ENCODE measurements at regions not wholly inside any gene's neighbourhood (a gene's known extent, or its start where the extent isn't known, plus 50 kb on each side); places are given as distances from the start of the nearest gene placed in this dataset.

DNA sequence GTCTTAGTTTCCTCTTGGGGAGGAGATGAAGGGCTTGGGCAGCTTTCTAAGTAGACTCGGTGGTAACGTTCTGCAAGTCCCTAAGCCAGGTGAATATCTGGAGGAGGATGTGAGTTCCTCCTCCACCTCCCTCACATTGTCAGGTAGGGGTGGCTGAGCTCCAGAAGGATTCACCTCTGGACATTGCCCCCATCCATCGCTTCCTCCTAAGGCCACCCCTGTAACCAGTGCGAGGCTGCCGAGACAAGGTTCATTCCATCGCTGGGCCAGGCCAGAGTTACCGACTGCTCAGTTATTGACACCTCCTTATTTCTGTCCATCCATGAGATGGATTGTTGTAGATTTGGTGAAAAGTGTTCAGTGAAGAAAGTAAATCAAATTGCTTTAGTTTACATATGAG, 334.1 kb upstream of the KLF6 start:
- Histone ChIP-seq H3K36me3 (ENCODE audit: control insufficient read depth, insufficient read depth, low read length) (no peaks in the 10 kb centered on the region), H3K9me3 (ENCODE audit: control insufficient read depth, low read length) (no peaks in the 10 kb centered on the region), H3K4me3 (ENCODE audit: low read length) (no peak overlapping the region), H3K27me3 (ENCODE audit: control insufficient read depth, insufficient read depth, low read length) (no peaks in the 10 kb centered on the region), H3K9ac (ENCODE audit: low read length) (no peak overlapping the region), H3K4me1 (ENCODE audit: control insufficient read depth, insufficient read depth, low read length) (peaks cover 18% of the 10 kb centered on the region)

DNA sequence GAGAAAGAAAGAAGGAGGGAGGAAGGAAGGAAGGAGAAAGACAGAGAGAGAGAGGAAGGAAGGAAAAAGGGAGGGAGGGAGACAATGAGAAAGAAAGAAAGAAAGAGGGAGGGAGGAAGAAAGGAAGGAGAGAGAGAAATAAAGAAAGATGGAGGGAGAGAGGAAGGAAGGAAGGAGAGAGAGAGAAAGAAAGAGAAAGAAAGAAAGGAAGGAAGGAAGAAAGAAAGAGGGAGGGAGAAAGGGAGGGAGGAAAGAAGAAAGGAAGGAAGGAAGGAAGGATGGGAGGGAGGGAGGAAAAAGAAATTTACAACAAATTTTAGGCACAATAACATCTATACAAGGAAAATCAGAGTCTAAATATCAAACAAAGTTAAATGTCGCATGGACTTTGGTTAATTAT, 332.6 kb upstream of the KLF6 start:
- Histone ChIP-seq H3K36me3 (ENCODE audit: control insufficient read depth, insufficient read depth, low read length) (no peaks in the 10 kb centered on the region), H3K4me3 (ENCODE audit: low read length) (no peak overlapping the region), H3K9ac (ENCODE audit: low read length) (no peak overlapping the region), H3K4me1 (ENCODE audit: control insufficient read depth, insufficient read depth, low read length) (peaks cover 15% of the 10 kb centered on the region), H3K27me3 (ENCODE audit: control insufficient read depth, insufficient read depth, low read length) (no peaks in the 10 kb centered on the region), H3K9me3 (ENCODE audit: control insufficient read depth, low read length) (no peaks in the 10 kb centered on the region)

DNA sequence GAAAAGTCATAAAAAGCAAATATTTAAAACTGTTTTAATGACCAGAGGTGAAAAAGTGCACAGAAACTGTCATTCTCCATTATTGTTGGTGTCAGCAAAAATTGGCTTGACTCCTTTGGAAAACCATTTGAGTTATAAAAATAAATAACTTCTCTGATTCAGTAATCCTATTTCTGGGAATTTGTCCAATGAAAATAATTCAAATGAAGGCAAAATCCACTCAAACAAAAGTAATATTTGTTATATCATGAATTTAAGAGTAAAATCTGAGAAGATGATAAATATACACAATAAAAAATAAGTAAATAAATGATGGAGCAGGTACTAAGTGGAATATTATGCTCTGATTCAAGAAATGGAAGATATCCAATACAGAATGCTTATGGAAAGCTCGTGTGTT, 326.6 kb upstream of the KLF6 start:
- Histone ChIP-seq H3K27me3 (ENCODE audit: control insufficient read depth, insufficient read depth, low read length) (no peaks in the 10 kb centered on the region), H3K36me3 (ENCODE audit: control insufficient read depth, insufficient read depth, low read length) (no peaks in the 10 kb centered on the region), H3K4me3 (ENCODE audit: low read length) (no peak overlapping the region), H3K9ac (ENCODE audit: low read length) (no peak overlapping the region), H3K4me1 (ENCODE audit: control insufficient read depth, insufficient read depth, low read length) (no peaks in the 10 kb centered on the region), H3K9me3 (ENCODE audit: control insufficient read depth, low read length) (no peaks in the 10 kb centered on the region)

DNA sequence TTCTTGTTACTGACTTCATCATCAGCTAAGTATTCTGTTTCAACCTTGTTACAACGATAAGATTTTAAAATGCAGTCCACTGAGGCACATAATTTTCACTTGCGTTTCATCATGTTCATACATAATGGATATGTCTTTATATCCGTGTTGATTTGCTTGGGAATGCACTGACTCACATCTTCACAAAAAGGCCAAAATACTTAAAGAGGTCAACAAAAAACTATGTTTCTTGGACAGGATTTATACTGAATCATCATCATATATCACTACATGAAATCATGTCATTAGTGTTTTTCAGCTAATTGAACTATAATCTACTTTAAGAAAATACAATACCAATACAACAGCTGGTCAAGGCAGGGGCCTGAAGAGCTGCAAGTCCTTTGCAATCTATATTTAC, 324.5 kb upstream of the KLF6 start:
- Histone ChIP-seq H3K27me3 (ENCODE audit: control insufficient read depth, insufficient read depth, low read length) (no peaks in the 10 kb centered on the region), H3K9ac (ENCODE audit: low read length) (no peak overlapping the region), H3K4me3 (ENCODE audit: low read length) (no peak overlapping the region), H3K4me1 (ENCODE audit: control insufficient read depth, insufficient read depth, low read length) (no peaks in the 10 kb centered on the region), H3K9me3 (ENCODE audit: control insufficient read depth, low read length) (no peaks in the 10 kb centered on the region), H3K36me3 (ENCODE audit: control insufficient read depth, insufficient read depth, low read length) (no peaks in the 10 kb centered on the region)

DNA sequence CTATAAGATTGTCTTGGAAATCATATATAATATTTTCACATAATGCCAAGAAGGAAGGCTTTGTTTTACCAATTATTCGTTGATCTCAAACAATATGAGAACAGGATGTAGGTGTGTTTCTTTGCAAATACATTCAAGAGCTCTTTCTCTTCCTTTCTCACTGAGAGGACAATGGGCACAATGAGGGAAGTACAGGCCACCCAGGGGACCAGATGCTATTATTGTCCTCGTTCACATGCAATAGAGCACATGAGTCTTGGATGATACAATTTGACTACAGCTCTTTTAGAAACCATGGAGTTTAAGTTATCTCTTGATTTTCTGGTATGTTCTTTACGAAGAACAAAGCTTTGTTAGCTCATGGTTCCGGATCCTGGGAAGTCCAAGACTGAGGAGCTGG, 323.7 kb upstream of the KLF6 start:
- no peaks in the 10 kb centered on the region for H3K4me1 ChIP-seq (ENCODE audit: control insufficient read depth, insufficient read depth, low read length)
- no peak overlapping the region for H3K4me3 ChIP-seq (ENCODE audit: low read length)
- no peaks in the 10 kb centered on the region for H3K36me3 ChIP-seq (ENCODE audit: control insufficient read depth, insufficient read depth, low read length)
- no peaks in the 10 kb centered on the region for H3K9me3 ChIP-seq (ENCODE audit: control insufficient read depth, low read length)
- no peaks in the 10 kb centered on the region for H3K27me3 ChIP-seq (ENCODE audit: control insufficient read depth, insufficient read depth, low read length)
- no peak overlapping the region for H3K9ac ChIP-seq (ENCODE audit: low read length)

DNA sequence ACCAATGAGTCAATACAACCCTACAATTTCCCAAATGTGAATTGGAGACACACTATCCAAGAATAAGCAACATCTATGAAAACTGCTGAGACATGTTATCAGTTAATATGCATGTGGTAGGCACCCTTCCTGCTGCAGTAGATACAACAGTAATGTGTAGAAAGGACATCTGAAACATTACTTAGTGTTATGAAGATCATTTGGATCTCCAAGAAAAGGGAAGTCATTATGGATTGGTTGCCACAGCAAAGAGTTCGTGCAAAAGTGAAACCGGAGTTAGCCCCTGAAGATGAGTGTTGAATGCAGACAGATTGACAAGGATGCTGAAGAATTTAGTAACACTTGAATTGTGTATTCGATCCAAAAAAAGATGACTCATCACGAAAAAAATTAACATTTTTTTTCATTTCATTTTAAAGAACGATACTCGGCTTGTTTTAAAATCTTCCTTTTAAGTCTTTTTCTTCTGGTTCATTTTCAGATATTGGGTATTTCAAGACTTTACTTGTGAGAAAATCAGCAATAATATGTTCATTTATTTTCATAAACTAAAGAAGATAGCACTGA, 322.4 kb upstream of the KLF6 start:
- H3K9ac ChIP-seq (ENCODE audit: low read length): no peak overlapping the region
- H3K4me1 ChIP-seq (ENCODE audit: control insufficient read depth, insufficient read depth, low read length): no peaks in the 10 kb centered on the region
- H3K4me3 ChIP-seq (ENCODE audit: low read length): no peak overlapping the region
- H3K36me3 ChIP-seq (ENCODE audit: control insufficient read depth, insufficient read depth, low read length): no peaks in the 10 kb centered on the region
- no peaks in the 10 kb centered on the region for H3K9me3 ChIP-seq (ENCODE audit: control insufficient read depth, low read length)
- no peaks in the 10 kb centered on the region for H3K27me3 ChIP-seq (ENCODE audit: control insufficient read depth, insufficient read depth, low read length)

DNA sequence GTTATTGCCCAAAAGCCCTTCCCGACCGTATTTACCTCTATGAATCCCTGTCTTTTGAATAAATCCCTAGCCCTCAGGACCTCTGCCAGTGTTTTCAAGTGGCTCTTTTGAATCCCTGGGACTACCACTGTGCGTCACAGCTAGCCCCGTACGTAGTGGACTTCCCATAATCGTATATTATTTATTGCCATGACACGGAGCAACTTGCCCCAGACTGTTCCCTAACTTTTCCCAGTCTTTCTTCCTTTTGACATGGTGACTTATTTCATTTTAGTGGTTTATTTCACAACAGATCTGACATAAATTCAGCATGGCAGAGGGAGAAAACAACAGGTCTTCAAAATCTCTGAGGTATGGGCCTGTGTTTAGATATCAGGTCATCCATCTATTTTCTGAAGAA, 318.6 kb upstream of the KLF6 start:
- H3K4me3 ChIP-seq (ENCODE audit: low read length): no peak overlapping the region
- no peaks in the 10 kb centered on the region for H3K27me3 ChIP-seq (ENCODE audit: control insufficient read depth, insufficient read depth, low read length)
- H3K9ac ChIP-seq (ENCODE audit: low read length): no peak overlapping the region
- H3K4me1 ChIP-seq (ENCODE audit: control insufficient read depth, insufficient read depth, low read length): no peaks in the 10 kb centered on the region
- no peaks in the 10 kb centered on the region for H3K9me3 ChIP-seq (ENCODE audit: control insufficient read depth, low read length)
- no peaks in the 10 kb centered on the region for H3K36me3 ChIP-seq (ENCODE audit: control insufficient read depth, insufficient read depth, low read length)

DNA sequence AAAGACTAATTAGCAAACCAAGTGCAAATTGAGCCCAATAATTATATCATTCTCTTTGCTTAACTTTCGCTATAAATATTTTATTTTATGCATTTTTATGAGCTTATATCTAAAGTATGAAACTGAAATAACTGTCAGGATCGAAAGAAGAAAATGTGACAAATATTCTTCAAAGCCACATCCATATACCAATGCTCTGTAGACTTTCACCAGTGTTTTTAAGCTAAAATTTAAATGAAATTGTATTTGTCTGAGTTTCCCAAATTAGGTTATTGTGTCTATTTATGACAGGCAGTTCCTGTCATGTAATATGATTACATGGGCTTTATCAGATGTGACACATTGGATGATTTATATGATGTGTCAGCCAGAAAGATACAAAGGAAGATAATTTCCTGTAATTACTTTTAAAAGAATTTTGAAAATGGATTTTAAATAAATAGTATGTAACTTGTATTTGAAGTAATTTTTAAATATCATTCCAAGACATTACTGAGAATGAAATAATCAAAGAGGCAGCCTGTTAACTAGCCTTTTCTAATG, 317.9 kb upstream of the KLF6 start:
- Histone ChIP-seq H3K9ac (ENCODE audit: low read length) (no peak overlapping the region), H3K36me3 (ENCODE audit: control insufficient read depth, insufficient read depth, low read length) (no peaks in the 10 kb centered on the region), H3K9me3 (ENCODE audit: control insufficient read depth, low read length) (no peaks in the 10 kb centered on the region), H3K4me3 (ENCODE audit: low read length) (no peak overlapping the region), H3K27me3 (ENCODE audit: control insufficient read depth, insufficient read depth, low read length) (no peaks in the 10 kb centered on the region), H3K4me1 (ENCODE audit: control insufficient read depth, insufficient read depth, low read length) (no peaks in the 10 kb centered on the region)

DNA sequence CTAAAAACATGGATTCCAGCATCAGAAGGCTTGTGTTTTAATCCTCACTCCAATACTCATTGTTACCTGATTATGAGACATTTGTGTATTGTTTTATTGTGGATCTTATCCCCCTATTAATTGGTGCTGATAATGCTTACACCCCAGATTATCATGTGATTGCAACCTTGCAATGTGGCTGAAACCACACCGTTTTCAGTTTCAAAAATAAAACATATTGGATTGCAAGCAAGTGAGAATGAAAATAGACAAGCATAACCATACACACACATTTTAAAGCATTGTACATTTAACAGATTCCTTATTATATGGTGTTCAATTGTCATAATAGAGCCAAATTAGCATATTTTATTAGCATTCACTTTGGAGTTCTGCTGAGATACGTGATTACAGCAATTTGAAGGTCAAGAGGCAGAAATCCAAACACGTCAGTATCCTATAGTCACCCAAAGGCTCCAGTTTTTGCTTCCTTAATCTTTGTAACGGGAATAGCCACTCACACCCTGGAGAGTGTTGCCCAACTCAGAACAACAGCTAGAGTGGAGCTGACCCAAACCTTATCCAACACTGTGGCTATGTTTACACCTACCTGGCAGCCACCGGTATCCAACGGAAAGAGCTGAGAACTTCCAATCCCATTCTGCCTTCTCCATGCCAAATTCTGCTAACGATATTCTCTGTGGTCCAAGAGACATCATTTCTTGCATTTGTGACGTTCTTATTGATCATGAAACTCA, 317.1 kb upstream of the KLF6 start:
- H3K36me3 ChIP-seq (ENCODE audit: control insufficient read depth, insufficient read depth, low read length): no peaks in the 10 kb centered on the region
- H3K27me3 ChIP-seq (ENCODE audit: control insufficient read depth, insufficient read depth, low read length): no peaks in the 10 kb centered on the region
- no peak overlapping the region for H3K4me3 ChIP-seq (ENCODE audit: low read length)
- H3K4me1 ChIP-seq (ENCODE audit: control insufficient read depth, insufficient read depth, low read length): no peaks in the 10 kb centered on the region
- H3K9ac ChIP-seq (ENCODE audit: low read length): no peak overlapping the region
- no peaks in the 10 kb centered on the region for H3K9me3 ChIP-seq (ENCODE audit: control insufficient read depth, low read length)

DNA sequence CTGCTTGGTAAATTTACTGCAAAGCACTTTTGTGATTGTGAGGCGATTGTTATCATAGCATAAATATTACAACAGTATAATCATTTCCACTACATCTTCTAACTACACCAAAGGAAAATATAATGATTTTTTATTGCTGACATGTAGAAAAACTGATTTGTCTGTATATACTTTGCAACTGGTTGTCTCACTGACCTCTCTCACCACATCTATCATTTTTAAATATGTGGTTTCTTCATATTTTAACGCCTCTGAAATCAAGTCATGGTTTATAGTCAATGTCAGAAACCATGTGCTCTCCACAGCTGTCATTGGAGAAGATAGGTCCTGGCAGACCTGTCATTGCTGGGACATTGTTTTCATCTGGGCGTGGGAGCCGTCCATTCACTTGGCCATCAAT, 315.4 kb upstream of the KLF6 start:
- Histone ChIP-seq H3K4me3 (ENCODE audit: low read length) (no peak overlapping the region), H3K9me3 (ENCODE audit: control insufficient read depth, low read length) (no peaks in the 10 kb centered on the region), H3K36me3 (ENCODE audit: control insufficient read depth, insufficient read depth, low read length) (no peaks in the 10 kb centered on the region), H3K4me1 (ENCODE audit: control insufficient read depth, insufficient read depth, low read length) (no peaks in the 10 kb centered on the region), H3K27me3 (ENCODE audit: control insufficient read depth, insufficient read depth, low read length) (no peaks in the 10 kb centered on the region), H3K9ac (ENCODE audit: low read length) (no peak overlapping the region)

DNA sequence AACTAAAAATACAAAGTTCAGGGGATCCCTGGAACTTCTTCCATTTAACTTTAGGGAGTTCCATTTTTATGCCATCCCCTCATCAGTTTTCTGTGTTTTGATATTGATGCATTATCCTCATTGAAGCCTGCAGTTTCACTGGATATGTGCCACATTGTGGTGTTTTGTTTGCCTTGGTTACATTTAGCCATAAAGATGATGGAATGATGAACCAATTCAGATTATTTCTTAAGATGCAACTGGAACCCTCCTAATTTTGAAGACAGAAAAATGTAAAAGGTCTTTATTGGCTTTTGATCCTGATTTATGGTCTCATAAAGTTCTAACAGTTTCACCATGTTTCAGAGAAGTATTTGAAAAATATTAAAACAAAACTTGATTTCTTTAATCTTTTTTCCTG, 314.2 kb upstream of the KLF6 start:
- no peaks in the 10 kb centered on the region for H3K9me3 ChIP-seq (ENCODE audit: control insufficient read depth, low read length)
- H3K4me3 ChIP-seq (ENCODE audit: low read length): no peak overlapping the region
- H3K9ac ChIP-seq (ENCODE audit: low read length): no peak overlapping the region
- no peaks in the 10 kb centered on the region for H3K4me1 ChIP-seq (ENCODE audit: control insufficient read depth, insufficient read depth, low read length)
- no peaks in the 10 kb centered on the region for H3K27me3 ChIP-seq (ENCODE audit: control insufficient read depth, insufficient read depth, low read length)
- no peaks in the 10 kb centered on the region for H3K36me3 ChIP-seq (ENCODE audit: control insufficient read depth, insufficient read depth, low read length)

DNA sequence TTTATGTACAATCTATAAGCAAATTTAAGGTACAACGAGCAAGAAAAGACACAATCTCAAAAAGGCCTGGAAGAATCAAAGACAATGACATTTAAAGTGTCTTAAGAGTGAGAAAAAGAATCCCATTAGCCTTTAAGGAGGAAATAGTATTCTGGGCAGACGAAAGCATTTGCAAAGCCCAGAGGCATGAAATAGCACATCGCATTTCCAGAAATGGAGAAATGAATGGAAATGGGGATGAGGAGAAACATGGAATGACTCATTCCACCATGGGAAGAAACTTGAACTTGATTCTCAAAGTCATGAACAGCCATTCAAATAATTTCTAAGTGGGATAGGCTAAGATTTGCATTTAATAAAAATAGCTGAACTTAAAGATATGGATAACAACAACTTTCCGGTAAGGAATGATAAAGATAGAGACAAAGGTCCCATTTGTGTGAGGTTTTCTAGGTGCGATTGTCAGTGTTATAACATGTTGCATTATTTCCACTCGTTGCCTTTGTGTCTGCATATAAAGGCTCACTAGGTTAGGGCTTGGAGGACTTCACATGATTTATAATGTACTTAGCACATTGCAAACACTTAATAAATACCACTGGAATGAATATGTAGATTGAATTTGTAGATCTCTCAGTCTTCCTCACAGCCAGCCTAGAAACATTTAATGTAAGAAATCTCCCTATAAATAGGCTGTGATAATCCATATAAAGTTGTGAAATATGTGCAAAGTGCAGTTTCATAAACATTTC, 310.3 kb upstream of the KLF6 start:
- H3K4me3 ChIP-seq (ENCODE audit: low read length): no peak overlapping the region
- H3K36me3 ChIP-seq (ENCODE audit: control insufficient read depth, insufficient read depth, low read length): no peaks in the 10 kb centered on the region
- no peak overlapping the region for H3K9ac ChIP-seq (ENCODE audit: low read length)
- H3K9me3 ChIP-seq (ENCODE audit: control insufficient read depth, low read length): no peaks in the 10 kb centered on the region
- no peaks in the 10 kb centered on the region for H3K4me1 ChIP-seq (ENCODE audit: control insufficient read depth, insufficient read depth, low read length)
- no peaks in the 10 kb centered on the region for H3K27me3 ChIP-seq (ENCODE audit: control insufficient read depth, insufficient read depth, low read length)
